GM19463 (cell line): ENCODE measurements at regions not wholly inside any gene's neighbourhood (a gene's known extent, or its start where the extent isn't known, plus 50 kb on each side); places are given as distances from the start of the nearest gene placed in this dataset.
A peak's percentile ranks its signal among the peaks of the same experiment; 100 is the strongest.
"Not testable (repeated sequence)": the region's sequence is repeated elsewhere in the genome, so short reads cannot be mapped to it uniquely, and the experiment has no call there.

Experiments used
- ATAC-seq: cut with Tn5 transposase; IDR thresholded peaks from one replicate; pipeline ENCODE4 v1.9.1; 2021; ENCODE audit warnings: mild to moderate bottlenecking, moderate library complexity; ENCODE audit not compliant: unreplicated experiment

GRCh38 chr3:189375532-189375931, 203.8 kb downstream of the TPRG1 start:
- ATAC-seq: no peak

DNA sequence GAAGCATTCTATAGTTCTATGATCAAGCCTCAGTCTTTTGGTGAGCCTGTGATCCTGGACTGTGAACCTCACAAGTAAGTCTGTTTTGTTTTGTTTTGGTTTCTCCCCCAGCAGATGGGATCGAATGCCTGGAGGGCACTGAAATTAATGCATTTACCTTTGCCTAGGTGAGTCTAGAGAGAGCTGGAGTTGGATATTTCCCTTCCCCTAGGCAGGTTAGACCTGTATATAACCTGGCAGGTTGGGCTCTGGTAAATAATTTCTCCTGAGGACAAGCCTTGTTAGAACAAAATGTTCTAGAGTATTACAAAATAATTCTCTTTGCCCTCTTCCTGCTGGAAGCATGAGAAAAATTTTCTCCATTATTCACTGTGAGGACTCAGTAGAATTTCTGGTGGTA, 211.9 kb downstream of the TPRG1 start:
- no peak for ATAC-seq

- not testable (repeated sequence) for ATAC-seq
These were observed 214.1 kb downstream of the TPRG1 start for GRCh38 chr3:189385880-189386279.

- ATAC-seq: no peak
These were observed 215.0 kb downstream of the TPRG1 start for GRCh38 chr3:189386739-189387138.

DNA sequence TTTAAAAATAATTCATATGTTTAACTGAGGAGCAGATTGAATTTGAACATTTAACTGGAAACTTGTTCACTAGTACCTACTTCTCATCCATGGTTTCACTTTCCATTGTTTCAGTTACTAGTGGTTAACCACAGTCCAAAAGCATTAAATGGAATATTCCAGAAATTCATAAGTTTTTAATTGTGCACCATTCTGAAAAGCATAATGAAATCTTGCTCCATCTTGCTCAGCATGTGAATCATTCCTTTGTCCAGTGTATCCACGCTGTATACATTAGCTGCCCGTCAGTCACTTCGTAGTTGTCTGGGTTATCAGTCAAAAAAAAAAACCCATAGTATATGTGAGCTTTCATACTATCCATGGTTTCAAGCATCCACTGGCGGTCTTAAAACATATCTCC, 217.6 kb downstream of the TPRG1 start:
- no peak for ATAC-seq

DNA sequence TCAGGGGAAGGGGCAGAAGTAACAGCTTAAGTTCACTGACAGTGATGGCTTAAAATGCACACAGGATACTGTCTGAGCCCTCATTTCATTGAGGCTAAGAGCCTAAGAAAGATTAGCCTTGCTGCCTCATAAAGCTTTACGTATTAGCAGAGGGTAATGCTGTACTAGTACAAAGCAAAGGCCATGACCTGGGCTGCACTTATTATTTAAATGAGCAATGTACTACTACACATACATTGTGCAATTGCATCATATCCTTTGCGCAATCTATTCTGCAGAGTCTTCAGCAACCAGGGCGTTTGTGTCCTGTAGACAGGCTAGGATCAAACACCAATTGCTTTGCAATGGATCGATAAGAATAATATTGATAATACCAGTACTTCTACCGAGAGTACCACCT, 221.8 kb downstream of the TPRG1 start:
- ATAC-seq: no peak

- ATAC-seq: peak; percentile 88
These were observed 222.9 kb downstream of the TPRG1 start for GRCh38 chr3:189394599-189395121.

GRCh38 chr3:189395825-189396224, 224.1 kb downstream of the TPRG1 start:
- ATAC-seq: no peak

DNA sequence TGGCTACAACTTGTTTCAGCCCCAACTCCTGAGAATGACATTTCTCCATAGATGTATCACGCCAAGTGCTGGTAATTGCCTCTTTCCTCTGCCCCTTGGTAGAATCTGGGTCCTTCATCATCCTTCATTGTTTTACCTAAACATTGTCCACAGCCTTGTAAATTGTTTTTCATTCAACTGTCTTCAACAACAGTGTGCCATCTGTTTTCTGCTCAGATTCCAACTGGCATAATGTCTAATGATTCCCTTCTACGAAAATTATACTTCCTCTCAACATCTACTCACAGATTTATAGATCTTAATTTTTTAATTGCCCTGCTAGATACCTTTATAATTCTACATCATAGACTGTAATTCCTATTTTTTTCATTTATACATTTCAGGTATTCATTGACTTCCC, 226.9 kb downstream of the TPRG1 start:
- no peak for ATAC-seq

DNA sequence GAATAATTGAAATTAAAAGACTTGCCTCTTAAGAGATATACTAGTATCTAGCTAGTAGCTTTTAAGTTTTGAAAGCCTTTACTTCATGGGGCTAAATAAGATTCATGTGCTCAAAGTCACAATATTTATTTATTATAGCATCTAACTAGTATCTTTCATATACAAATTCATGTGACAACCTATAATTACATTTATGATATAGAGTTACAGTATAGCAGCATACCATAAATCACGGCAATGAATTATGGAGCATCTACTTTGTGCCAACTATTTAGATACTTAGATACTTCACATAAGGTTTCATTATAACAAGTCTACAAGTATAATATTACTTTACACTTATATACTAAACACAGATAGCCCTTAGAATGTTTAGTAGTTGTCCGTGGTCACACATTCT, 229.4 kb downstream of the TPRG1 start:
- no peak for ATAC-seq

- ATAC-seq: no peak
These were observed 228.0 kb upstream of the TP63 start for GRCh38 chr3:189403194-189403593.

DNA sequence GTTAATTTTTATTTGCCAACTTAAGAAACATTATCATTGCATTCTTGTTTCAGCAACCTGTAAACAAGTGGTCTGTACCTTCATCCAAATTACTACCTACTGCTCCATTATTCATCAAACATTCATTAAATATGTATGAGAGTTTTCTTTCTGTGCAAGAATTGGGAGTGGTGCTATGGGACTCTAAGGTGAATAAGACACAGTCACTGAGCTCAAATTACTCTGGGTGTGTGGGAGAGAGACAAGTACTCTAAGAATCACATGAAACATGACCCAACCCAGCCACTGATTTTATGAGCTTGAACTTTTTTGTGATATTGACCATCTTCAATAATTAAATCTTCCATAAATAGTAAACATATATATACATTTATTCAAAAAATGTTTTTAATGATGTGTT, 227.2 kb upstream of the TP63 start:
- no peak for ATAC-seq

GRCh38 chr3:189404797-189405484, 226.2 kb upstream of the TP63 start:
- peak; percentile 72 for ATAC-seq

- ATAC-seq: no peak
These were observed 225.0 kb upstream of the TP63 start for GRCh38 chr3:189406148-189406547.

- ATAC-seq: no peak
These were observed 220.7 kb upstream of the TP63 start for GRCh38 chr3:189410522-189410921.

DNA sequence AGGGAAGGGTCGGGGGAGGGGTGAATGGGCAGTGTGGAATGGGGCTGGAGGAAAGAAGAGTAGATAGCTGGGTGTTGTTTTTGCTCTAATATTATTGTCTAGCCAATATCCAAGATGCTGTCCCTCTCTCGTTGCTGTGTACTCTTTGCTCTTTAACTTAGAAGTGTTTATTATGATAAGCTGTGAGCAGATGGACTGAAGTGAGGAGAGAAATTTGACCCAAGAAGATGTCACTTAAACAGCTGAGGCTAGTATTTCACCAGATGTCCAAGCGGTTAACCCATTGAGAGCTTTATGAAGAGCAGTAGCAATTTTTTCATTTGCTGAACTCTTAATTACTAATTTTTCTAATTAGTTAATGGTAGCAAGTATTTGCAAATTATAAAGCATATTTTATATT, 212.2 kb upstream of the TP63 start:
- no peak for ATAC-seq

- ATAC-seq: no peak
These were observed 211.5 kb upstream of the TP63 start for GRCh38 chr3:189419683-189420082.

- no peak for ATAC-seq
These were observed 206.3 kb upstream of the TP63 start for GRCh38 chr3:189424922-189425321.

DNA sequence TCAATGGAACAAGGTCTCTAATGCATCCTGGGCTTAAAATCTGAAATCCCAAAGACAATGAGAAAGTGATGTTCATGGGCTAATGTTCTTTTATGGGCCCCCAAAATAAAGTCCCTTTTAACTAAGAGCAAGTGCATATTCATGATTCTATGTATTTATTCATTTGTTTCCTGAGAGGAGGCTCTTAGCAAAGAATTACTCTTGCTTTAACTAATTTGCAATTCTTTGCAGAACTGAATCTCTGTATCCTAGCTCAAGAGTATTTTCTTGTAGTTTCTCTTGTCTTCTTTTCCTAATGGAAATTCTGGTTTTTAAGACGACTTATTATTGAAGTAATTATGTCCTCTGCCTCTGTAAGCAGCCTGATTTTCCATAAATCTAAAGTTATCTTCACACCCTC, 202.2 kb upstream of the TP63 start:
- no peak for ATAC-seq

DNA sequence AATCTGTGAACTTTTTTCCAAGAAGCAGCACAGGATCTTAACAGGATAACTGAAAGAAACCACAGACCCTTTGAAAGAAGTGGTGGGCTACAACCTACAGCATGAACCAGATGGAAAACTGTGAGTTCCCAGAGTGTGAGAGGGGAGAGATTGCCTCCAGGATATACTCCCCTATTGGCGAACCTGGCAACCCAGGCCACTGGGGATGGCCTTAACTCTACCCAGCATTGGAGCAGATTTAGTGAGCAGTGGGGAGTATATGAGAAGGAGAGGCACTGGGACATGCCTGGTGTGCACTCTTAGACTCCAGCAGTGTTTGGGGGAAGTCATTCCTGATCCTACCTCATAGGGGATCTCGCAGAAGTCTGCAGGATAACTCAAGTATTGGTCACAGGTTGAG, 201.0 kb upstream of the TP63 start:
- no peak for ATAC-seq

DNA sequence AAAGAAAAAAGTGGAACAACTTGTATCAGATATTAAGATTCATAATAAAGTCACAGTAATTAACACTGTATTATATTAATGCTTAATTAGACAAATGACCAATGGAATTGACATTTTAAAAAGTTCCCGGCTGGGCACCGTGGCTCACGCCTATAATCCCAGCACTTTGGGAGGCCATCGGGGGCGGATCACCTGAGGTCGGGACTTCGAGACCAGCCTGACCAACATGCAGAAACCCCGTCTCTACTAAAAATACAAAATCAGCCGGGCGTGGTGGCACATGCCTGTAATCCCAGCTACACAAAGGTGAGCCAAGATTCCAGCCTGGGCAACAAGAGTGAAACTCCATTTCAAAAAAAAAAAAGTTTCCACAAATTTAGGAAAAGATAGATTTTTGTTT, 188.9 kb upstream of the TP63 start:
- not testable (repeated sequence) for ATAC-seq

GRCh38 chr3:189446959-189447560, 184.1 kb upstream of the TP63 start:
- no peak for ATAC-seq

- ATAC-seq: no peak
These were observed 182.1 kb upstream of the TP63 start for GRCh38 chr3:189449084-189449483.
